ENCODE measurements at regions not wholly inside any gene's neighbourhood (a gene's known extent, or its start where the extent isn't known, plus 50 kb on each side); places are given as distances from the start of the nearest gene placed in this dataset.

DNA sequence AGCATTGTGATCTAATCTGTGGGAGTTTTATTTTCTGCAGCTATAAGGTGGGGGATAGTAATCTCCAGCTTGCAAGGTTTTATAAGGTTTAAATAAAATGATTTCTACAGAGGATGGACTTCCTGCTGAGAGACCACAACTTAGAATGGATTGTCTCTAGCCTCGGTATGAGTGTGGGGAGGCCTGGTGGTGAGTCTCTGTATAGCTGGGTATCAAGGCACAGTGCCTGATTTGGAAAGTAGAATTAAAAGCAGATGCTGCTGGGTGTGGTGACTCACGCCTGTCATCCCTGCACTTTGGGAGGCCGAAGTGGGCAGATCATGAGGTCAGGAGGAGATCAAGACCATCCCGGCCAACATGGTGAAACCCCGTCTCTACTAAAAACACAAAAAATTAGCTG is 162.0 kb upstream of the GATB start (continued):
- TF ChIP-seq, protein P1, sequence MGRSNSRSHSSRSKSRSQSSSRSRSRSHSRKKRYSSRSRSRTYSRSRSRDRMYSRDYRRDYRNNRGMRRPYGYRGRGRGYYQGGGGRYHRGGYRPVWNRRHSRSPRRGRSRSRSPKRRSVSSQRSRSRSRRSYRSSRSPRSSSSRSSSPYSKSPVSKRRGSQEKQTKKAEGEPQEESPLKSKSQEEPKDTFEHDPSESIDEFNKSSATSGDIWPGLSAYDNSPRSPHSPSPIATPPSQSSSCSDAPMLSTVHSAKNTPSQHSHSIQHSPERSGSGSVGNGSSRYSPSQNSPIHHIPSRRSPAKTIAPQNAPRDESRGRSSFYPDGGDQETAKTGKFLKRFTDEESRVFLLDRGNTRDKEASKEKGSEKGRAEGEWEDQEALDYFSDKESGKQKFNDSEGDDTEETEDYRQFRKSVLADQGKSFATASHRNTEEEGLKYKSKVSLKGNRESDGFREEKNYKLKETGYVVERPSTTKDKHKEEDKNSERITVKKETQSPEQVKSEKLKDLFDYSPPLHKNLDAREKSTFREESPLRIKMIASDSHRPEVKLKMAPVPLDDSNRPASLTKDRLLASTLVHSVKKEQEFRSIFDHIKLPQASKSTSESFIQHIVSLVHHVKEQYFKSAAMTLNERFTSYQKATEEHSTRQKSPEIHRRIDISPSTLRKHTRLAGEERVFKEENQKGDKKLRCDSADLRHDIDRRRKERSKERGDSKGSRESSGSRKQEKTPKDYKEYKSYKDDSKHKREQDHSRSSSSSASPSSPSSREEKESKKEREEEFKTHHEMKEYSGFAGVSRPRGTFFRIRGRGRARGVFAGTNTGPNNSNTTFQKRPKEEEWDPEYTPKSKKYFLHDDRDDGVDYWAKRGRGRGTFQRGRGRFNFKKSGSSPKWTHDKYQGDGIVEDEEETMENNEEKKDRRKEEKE (IDR thresholded peaks at IDR 0.05) = no peak
- TF ChIP-seq PAX5 (IDR thresholded peaks at IDR 0.05; ENCODE audit: borderline replicate concordance, low read depth, low read length) (no peak), DPF2 (IDR thresholded peaks at IDR 0.05) (no peak), RCOR1 (conservative IDR thresholded peaks at IDR 0.05; ENCODE audit: low read depth, low read length) (no peak), ZZZ3 (IDR thresholded peaks at IDR 0.05; ENCODE audit: control insufficient read depth, insufficient read length, low read depth) (no peak), IRF4 (IDR thresholded peaks at IDR 0.05; ENCODE audit: low read depth, low read length) (no peak)

DNA sequence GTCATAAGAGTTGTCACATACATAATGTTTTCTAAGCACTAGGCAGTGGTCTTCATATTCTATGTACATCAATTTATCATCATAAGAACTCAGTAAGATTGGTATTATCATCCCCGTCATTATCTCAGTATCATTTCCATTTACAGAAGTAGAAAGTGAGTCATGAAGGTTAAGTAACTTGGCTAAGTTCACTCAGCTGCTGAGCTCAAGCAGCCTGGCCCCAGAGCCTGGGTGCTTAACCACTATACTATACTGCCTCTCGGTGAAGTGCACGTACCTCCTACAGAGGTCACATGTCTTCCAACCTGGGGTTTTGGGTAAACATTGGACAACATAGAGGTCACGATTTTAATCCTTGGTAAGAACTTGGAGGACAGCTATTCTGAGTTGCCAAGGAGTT is 161.5 kb upstream of the GATB start:
- WGBS (ENCODE audit: insufficient coverage, insufficient replicate concordance, low lambda C conversion rate, missing lambda C conversion rate) = 36% methylated on average over 4 of the region's 4 CpGs
- DNase-seq (ENCODE audit: low read depth, low spot score) (no peak), FAIRE-seq (no peak), ATAC-seq (no peak)
- H3K9me3 ChIP-seq (replicated peaks; ENCODE audit: control insufficient read depth, insufficient read depth, low read length) = no peaks in the 10 kb centered on the region; the same call in 2 of the 3 replicates
- TF ChIP-seq SMC3 (IDR thresholded peaks at IDR 0.05; ENCODE audit: borderline replicate concordance, low read length) (no peak), TCF12 (IDR thresholded peaks at IDR 0.05; ENCODE audit: low read depth, low read length) (no peak), FOXK2 (IDR thresholded peaks at IDR 0.05) (no peak), MXI1 (IDR thresholded peaks at IDR 0.05; ENCODE audit: low read depth, low read length) (no peak)
- TF ChIP-seq, protein P2, sequence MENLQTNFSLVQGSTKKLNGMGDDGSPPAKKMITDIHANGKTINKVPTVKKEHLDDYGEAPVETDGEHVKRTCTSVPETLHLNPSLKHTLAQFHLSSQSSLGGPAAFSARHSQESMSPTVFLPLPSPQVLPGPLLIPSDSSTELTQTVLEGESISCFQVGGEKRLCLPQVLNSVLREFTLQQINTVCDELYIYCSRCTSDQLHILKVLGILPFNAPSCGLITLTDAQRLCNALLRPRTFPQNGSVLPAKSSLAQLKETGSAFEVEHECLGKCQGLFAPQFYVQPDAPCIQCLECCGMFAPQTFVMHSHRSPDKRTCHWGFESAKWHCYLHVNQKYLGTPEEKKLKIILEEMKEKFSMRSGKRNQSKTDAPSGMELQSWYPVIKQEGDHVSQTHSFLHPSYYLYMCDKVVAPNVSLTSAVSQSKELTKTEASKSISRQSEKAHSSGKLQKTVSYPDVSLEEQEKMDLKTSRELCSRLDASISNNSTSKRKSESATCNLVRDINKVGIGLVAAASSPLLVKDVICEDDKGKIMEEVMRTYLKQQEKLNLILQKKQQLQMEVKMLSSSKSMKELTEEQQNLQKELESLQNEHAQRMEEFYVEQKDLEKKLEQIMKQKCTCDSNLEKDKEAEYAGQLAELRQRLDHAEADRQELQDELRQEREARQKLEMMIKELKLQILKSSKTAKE (IDR thresholded peaks at IDR 0.05; ENCODE audit: low read depth, poor library complexity, severe bottlenecking) = no peak
- BruUV-seq (replicated peaks) = no TSS peak
- H3K4me2 ChIP-seq (ENCODE audit: control insufficient read depth, insufficient read depth) = no peak overlapping the region
- H3K36me3 ChIP-seq (ENCODE audit: control insufficient read depth in 2 of 2, insufficient read depth in 2 of 2, low read length in 1 of 2) = no peaks in the 10 kb centered on the region
- no peak overlapping the region for H3K4me3 ChIP-seq
- ChIA-PET POLR2A (no interaction called here), SMC1A (ENCODE audit: uncharacterized antibody, unreplicated experiment) (interaction anchor here (1.1 kb wide), 1 partner anchor 12 kb away, joined by 3 read pairs; no protein-coding TSS in a partner anchor), RAD21 (ENCODE audit: unreplicated experiment) (no interaction called here), CTCF (no interaction called here)
- H3K4me1 ChIP-seq (ENCODE audit: control insufficient read depth, insufficient read depth, low read length) = no peaks in the 10 kb centered on the region
- no peaks in the 10 kb centered on the region for H3K79me2 ChIP-seq (ENCODE audit: control insufficient read depth, insufficient read depth, low read length)
- in situ Hi-C loops (cut with MboI) (no loop called here), intact Hi-C loops (cut with micrococcal nuclease; ENCODE audit: unreplicated experiment) (no loop called here)
- no peak overlapping the region for H2AFZ ChIP-seq (ENCODE audit: control insufficient read depth, low read depth, low read length)
- no peaks in the 10 kb centered on the region for H4K20me1 ChIP-seq (ENCODE audit: control insufficient read depth, insufficient read depth)
- H3K27me3 ChIP-seq (replicated peaks in 1 of 2; ENCODE audit: control insufficient read depth in 2 of 2, insufficient read depth in 2 of 2, low read length in 1 of 2) = no peaks in the 10 kb centered on the region
- no peak overlapping the region for H3K27ac ChIP-seq (ENCODE audit: control insufficient read depth, insufficient read depth)
- no peak overlapping the region for H3K9ac ChIP-seq (ENCODE audit: control insufficient read depth, insufficient read depth, low read length)

Data from GM12878 (cell line).